Sigmoid colon (tissue), 6 donors: ENCODE measurements at regions not wholly inside any gene's neighbourhood (a gene's known extent, or its start where the extent isn't known, plus 50 kb on each side); places are given as distances from the start of the nearest gene placed in this dataset.
A peak's percentile ranks its signal among the peaks of the same experiment; 100 is the strongest.

ENCODE experiments used
- DNase-seq: peaks from one replicate; pipeline ENCODE4 v3.0.0-alpha.2; 2019
- H3K27ac ChIP-seq, 4 donors: fragments of 200-600 bp; sonication (generic); one replicate each; pipeline ENCODE4 v1.5.1; 2016 to 2019; ENCODE audit warnings: mild to moderate bottlenecking in 1 of 4
- H3K27me3 ChIP-seq, 3 donors: fragments of 200-600 bp; sonication (generic); one replicate each; pipeline ENCODE4 v1.5.1; 2019; ENCODE audit warnings: mild to moderate bottlenecking in 1 of 3
- H3K36me3 ChIP-seq, 4 donors: fragments of 200-600 bp; sonication (generic); one replicate each; pipeline ENCODE4 v1.5.1; 2016 to 2019
- H3K4me1 ChIP-seq, 4 donors: fragments of 200-600 bp; sonication (generic); one replicate each; pipeline ENCODE4 v1.5.1; 2017 to 2019
- H3K4me3 ChIP-seq, 4 donors: fragments of 200-600 bp; sonication (generic); one replicate each; pipeline ENCODE4 v1.5.1; 2017 to 2019; ENCODE audit warnings: mild to moderate bottlenecking in 2 of 4, moderate library complexity in 1 of 4
- H3K9me3 ChIP-seq, 4 donors: fragments of 200-600 bp in 3 of 4; sonication (generic) in 3 of 4; one replicate each; pipeline versions ENCODE4 v1.5.1 to v1.6.1; 2013 to 2019
- EP300 ChIP-seq, 4 donors: sonication (generic); formaldehyde crosslinking; IDR thresholded peaks; one replicate each; pipeline ENCODE4 v1.6.1; 2017; ENCODE audit warnings: antibody characterized with exemption in 4 of 4
- POLR2A ChIP-seq, 2 donors: fragments of 450-650 bp; IDR thresholded peaks; one replicate each; pipeline ENCODE4 v1.6.1; 2016; ENCODE audit warnings: antibody characterized with exemption in 2 of 2, mild to moderate bottlenecking in 2 of 2, moderate library complexity in 2 of 2
- POLR2AphosphoS5 ChIP-seq, 4 donors: sonication (generic); formaldehyde crosslinking; IDR thresholded peaks; one replicate each; pipeline ENCODE4 v1.6.1; 2017; ENCODE audit warnings: antibody characterized with exemption in 4 of 4
- WGBS, 2 donors: extraction: QIAGEN DNeasy Blood & Tissue Kit; methylation state at CpG; one replicate each; pipeline ENCODE4 v1.1.7; 2013; 5-methylcytosine and 5-hydroxymethylcytosine counted together
- intact Hi-C: fragments of 100-400 bp; cut with DNase I; formaldehyde crosslinking; loops from one replicate; pipeline ENCODE4 v1.15.1; 2023
- TF ChIP-seq, protein P1 (sequence below), 4 experiments: fragments of 450-650 bp in 3 of 4; fragments of 200-600 bp in 1 of 4; IDR thresholded peaks; one replicate each; pipeline ENCODE4 v1.5.1; 2016 to 2019; ENCODE audit warnings: antibody characterized with exemption in 4 of 4, mild to moderate bottlenecking in 3 of 4, moderate library complexity in 2 of 4
- donor health status: healthy with polysubstance abuse.
- donor health status: healthy.

DNA sequence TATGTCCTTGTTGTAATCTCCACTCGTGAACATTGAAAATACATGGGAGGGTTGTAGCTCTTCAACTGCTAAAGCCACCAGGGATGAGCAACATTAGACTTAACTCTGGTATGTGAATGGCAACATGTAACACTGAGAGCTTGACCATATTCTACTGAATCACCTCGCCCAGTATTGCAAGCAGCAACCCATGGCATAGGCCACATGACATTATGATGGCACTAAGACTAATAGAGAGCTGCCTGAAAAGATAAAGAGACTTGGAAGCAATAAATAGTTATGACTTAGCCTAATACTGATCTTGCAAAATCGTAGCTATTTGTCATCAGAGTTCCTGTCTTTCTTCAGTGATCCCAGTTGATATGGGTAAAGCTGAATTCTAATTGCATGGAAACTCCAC lies 108.4 kb upstream of the NREP start:
- no peaks in the 10 kb centered on the region for H3K27me3 ChIP-seq
- intact Hi-C loops, result no loop called here
- DNase-seq, result no peak

GRCh38 chr5:111863801-111864200 lies 106.8 kb upstream of the NREP start:
- Histone ChIP-seq H3K4me3 (no peak overlapping the region), H3K27ac (no peak overlapping the region), H3K4me1 (peaks cover 0 to 20% (median 2%) of the 10 kb centered on the region in 4 donors), H3K27me3 (no peaks in the 10 kb centered on the region), H3K9me3 (no peaks in the 10 kb centered on the region), H3K36me3 (no peaks in the 10 kb centered on the region)
- 96 to 98% methylated on average over 1 of the region's 1 CpG for WGBS, 2 donors
- no peak for TF ChIP-seq EP300 (IDR thresholded peaks at IDR 0.05)
- intact Hi-C loops, result no loop called here
- DNase-seq, result no peak

More for the DNA sequence above, 108.4 kb upstream of the NREP start:
- Histone ChIP-seq H3K36me3 (no peaks in the 10 kb centered on the region), H3K9me3 (no peaks in the 10 kb centered on the region), H3K4me1 (peaks cover 0 to 8% (median 2%) of the 10 kb centered on the region in 4 donors), H3K4me3 (no peak overlapping the region), H3K27ac (no peak overlapping the region)
- TF ChIP-seq, protein P1, sequence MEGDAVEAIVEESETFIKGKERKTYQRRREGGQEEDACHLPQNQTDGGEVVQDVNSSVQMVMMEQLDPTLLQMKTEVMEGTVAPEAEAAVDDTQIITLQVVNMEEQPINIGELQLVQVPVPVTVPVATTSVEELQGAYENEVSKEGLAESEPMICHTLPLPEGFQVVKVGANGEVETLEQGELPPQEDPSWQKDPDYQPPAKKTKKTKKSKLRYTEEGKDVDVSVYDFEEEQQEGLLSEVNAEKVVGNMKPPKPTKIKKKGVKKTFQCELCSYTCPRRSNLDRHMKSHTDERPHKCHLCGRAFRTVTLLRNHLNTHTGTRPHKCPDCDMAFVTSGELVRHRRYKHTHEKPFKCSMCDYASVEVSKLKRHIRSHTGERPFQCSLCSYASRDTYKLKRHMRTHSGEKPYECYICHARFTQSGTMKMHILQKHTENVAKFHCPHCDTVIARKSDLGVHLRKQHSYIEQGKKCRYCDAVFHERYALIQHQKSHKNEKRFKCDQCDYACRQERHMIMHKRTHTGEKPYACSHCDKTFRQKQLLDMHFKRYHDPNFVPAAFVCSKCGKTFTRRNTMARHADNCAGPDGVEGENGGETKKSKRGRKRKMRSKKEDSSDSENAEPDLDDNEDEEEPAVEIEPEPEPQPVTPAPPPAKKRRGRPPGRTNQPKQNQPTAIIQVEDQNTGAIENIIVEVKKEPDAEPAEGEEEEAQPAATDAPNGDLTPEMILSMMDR (IDR thresholded peaks at IDR 0.05), result no peak
- TF ChIP-seq EP300 (IDR thresholded peaks at IDR 0.05) (no peak), POLR2AphosphoS5 (IDR thresholded peaks at IDR 0.05) (no peak), POLR2A (IDR thresholded peaks at IDR 0.05) (no peak)
- WGBS, 2 donors, result 75 to 84% methylated on average over 3 of the region's 3 CpGs

DNA sequence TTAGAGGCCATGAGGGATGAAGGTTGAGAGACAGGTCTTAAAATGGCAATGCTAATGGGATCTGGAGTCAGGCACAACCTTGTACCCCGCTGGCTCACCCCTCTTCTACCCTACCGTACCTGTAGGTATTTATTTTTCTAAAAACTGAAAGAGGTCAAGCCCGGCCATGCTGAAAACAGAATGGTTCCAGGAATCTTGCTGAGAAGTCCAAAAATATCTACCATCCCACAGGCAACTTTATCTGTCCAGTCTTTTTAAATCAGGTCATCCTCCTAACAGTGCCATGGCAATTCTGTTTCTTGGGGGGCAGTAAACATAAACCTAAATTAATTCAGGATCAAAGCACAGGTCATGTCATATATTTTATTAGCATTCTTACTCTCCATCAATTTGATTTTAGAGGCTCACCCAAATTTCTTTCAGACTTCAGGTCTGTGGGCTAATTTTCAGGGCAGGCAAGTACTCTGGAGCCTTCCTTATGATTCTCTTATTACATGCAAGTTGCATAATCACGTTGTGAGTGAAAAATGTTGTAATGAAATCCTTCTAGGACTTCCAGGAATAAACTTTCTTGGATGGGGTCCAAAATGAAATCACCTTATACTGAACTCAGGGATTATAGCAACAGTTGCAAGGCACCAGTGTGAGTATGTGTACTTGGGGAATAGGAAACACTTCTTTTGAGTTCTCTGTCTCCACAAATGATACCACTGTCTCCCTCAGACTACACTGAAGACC lies 102.7 kb upstream of the NREP start:
- H3K27ac ChIP-seq, result peak overlapping the region in 1 of 4 donors; percentile 25

GRCh38 chr5:111859031-111859430 lies 102.0 kb upstream of the NREP start:
- no peaks in the 10 kb centered on the region for H3K27me3 ChIP-seq
- H3K36me3 ChIP-seq, result no peaks in the 10 kb centered on the region
- H3K27ac ChIP-seq, result no peak overlapping the region
- intact Hi-C loops, result no loop called here
- no peaks in the 10 kb centered on the region for H3K9me3 ChIP-seq
- no peak for TF ChIP-seq POLR2AphosphoS5 (IDR thresholded peaks at IDR 0.05)
- TF ChIP-seq POLR2A (IDR thresholded peaks at IDR 0.05), result no peak
- TF ChIP-seq, protein P1 (IDR thresholded peaks at IDR 0.05), result no peak
- no peak for TF ChIP-seq EP300 (IDR thresholded peaks at IDR 0.05)
- peaks cover 0 to 20% (median 2%) of the 10 kb centered on the region in 4 donors for H3K4me1 ChIP-seq
- no peak overlapping the region for H3K4me3 ChIP-seq
- no peak for DNase-seq

More for the DNA sequence above, 102.7 kb upstream of the NREP start:
- no peaks in the 10 kb centered on the region for H3K36me3 ChIP-seq
- 73 to 78% methylated on average over 4 of the region's 4 CpGs for WGBS, 2 donors
- intact Hi-C loops, result no loop called here
- no peak for DNase-seq
- H3K27me3 ChIP-seq, result no peaks in the 10 kb centered on the region
- H3K4me1 ChIP-seq, result peaks cover 0 to 20% (median 2%) of the 10 kb centered on the region in 4 donors
- H3K9me3 ChIP-seq, result no peaks in the 10 kb centered on the region
- peak; percentile 19 to 50 (median 36) for TF ChIP-seq POLR2AphosphoS5 (IDR thresholded peaks at IDR 0.05)
- TF ChIP-seq, protein P1 (IDR thresholded peaks at IDR 0.05), result no peak
- no peak overlapping the region for H3K4me3 ChIP-seq

DNA sequence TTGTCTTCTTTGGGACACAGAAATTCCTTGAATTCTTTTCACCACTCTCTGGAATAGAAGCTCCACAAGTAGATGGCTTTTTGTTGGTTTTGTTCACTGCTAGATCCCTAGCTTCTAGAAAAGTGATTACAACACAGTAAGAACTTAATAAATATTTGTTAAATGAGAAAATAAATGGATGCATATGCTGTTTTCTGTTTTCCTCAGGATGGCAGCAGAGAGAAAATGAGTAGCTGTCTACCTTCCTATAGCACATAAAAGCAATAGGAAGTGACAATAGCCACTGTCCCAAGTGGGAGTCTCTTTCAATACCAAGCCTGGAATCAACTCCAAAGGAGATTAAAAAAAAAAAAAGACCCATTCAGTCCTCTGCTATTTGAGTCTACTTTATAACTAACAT lies 100.6 kb upstream of the NREP start:
- Histone ChIP-seq H3K27me3 (no peaks in the 10 kb centered on the region), H3K36me3 (no peaks in the 10 kb centered on the region), H3K9me3 (no peaks in the 10 kb centered on the region), H3K4me3 (no peak overlapping the region), H3K4me1 (peaks cover 0 to 18% (median 2%) of the 10 kb centered on the region in 4 donors), H3K27ac (no peak overlapping the region)
- intact Hi-C loops, result no loop called here
- TF ChIP-seq, protein P1 (IDR thresholded peaks at IDR 0.05), result no peak
- TF ChIP-seq POLR2AphosphoS5 (IDR thresholded peaks at IDR 0.05) (no peak), EP300 (IDR thresholded peaks at IDR 0.05) (no peak), POLR2A (IDR thresholded peaks at IDR 0.05) (no peak)
- DNase-seq, result no peak
